ENCODE measurements at regions not wholly inside any gene's neighbourhood (a gene's known extent, or its start where the extent isn't known, plus 50 kb on each side); places are given as distances from the start of the nearest gene placed in this dataset.
"Not testable (repeated sequence)": the region's sequence is repeated elsewhere in the genome, so short reads cannot be mapped to it uniquely, and the experiment has no call there.

- not testable (repeated sequence) for TF ChIP-seq CTCF, POLR2A (IDR thresholded peaks at IDR 0.05)
These were observed 154.2 kb downstream of the NPIPB11 start for GRCh38 chr16:29252311-29252710.

Data from esophagus squamous epithelium (tissue), 4 donors.